SK-N-SH treated with all-trans-retinoic acid at 6 μM for 48 hours (cell line): ENCODE measurements at regions not wholly inside any gene's neighbourhood (a gene's known extent, or its start where the extent isn't known, plus 50 kb on each side); places are given as distances from the start of the nearest gene placed in this dataset.

Source experiments
- BACH2 ChIP-seq: fragments of 250-450 bp; sonication (Bioruptor Pico); IDR thresholded peaks from 2 replicates; pipeline ENCODE4 v1.9.0; 2021; ENCODE audit warnings: mild to moderate bottlenecking, borderline replicate concordance
- CSRNP3 ChIP-seq: fragments of 250-450 bp; sonication (Bioruptor Pico); IDR thresholded peaks from 2 replicates; pipeline ENCODE4 v1.5.1; 2021; ENCODE audit warnings: mild to moderate bottlenecking, moderate library complexity
- PATZ1 ChIP-seq: fragments of 250-450 bp; sonication (Bioruptor Pico); IDR thresholded peaks from 2 replicates; pipeline ENCODE4 v1.8.0; 2020; ENCODE audit warnings: mild to moderate bottlenecking, moderate library complexity, borderline replicate concordance
- ZC3H10 ChIP-seq: fragments of 250-450 bp; sonication (Bioruptor Pico); IDR thresholded peaks from 2 replicates; pipeline ENCODE4 v1.5.1; 2021; ENCODE audit warnings: mild to moderate bottlenecking, moderate library complexity
- ZNF70 ChIP-seq: fragments of 450-650 bp; formaldehyde crosslinking; IDR thresholded peaks from 2 replicates; pipeline ENCODE4 v1.5.0; 2020; ENCODE audit warnings: mild to moderate bottlenecking, moderate library complexity

DNA sequence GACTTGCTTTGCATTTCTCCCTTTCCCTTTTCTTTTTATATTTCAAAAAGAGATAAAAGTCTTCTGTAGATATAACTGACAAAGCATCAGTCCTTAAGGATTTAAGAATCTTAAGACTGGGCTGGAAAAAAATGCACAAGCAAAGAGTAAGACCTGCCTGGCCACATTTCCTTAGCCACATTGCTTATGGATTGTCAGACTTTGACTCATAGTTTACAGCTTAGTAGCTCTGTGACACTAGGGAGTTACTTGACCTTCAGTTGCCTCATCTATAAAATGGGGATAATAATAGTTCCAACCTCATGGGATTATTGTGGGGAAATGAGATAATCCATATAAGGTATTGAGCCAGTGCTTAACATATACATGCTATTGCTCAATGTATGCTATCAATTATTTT is 66.4 kb upstream of the STK38L start:
- TF ChIP-seq PATZ1 (CRISPR knock-in tag) (no peak), ZNF70 (CRISPR knock-in tag) (no peak), BACH2 (no peak), ZC3H10 (CRISPR knock-in tag) (no peak), CSRNP3 (CRISPR knock-in tag) (no peak)
